Smooth muscle cell (in vitro differentiated cells): ENCODE measurements at regions not wholly inside any gene's neighbourhood (a gene's known extent, or its start where the extent isn't known, plus 50 kb on each side); places are given as distances from the start of the nearest gene placed in this dataset.

ENCODE experiments used
- DNase-seq: peaks from one replicate; lab custom pipeline; 2025; ENCODE audit not compliant: unreplicated experiment; lab: John Stamatoyannopoulos, UW
- H2AFZ ChIP-seq: fragments of 200-600 bp; sonication (generic); 2 replicates; pipeline ENCODE4 v1.6.0; 2016; ENCODE audit warnings: antibody characterized with exemption, low read depth, mild to moderate bottlenecking
- H3F3A ChIP-seq: fragments of 200-600 bp; sonication (generic); 2 replicates; pipeline ENCODE4 v1.6.0; 2017; ENCODE audit warnings: antibody characterized with exemption, low read depth
- H3K27ac ChIP-seq: fragments of 200-600 bp; sonication (generic); 2 replicates; pipeline ENCODE4 v1.5.1; 2016; ENCODE audit warnings: low read depth, mild to moderate bottlenecking
- H3K27me3 ChIP-seq: fragments of 200-600 bp; sonication (generic); 2 replicates; pipeline ENCODE4 v1.6.1; 2016; ENCODE audit warnings: low read depth, mild to moderate bottlenecking
- H3K36me3 ChIP-seq: fragments of 200-600 bp; sonication (generic); 2 replicates; pipeline ENCODE4 v1.5.1; 2016; ENCODE audit warnings: low read depth
- H3K4me1 ChIP-seq: fragments of 200-600 bp; sonication (generic); 2 replicates; pipeline ENCODE4 v1.5.1; 2016; ENCODE audit warnings: low read depth
- H3K4me2 ChIP-seq: fragments of 200-600 bp; sonication (generic); 2 replicates; pipeline ENCODE4 v1.6.0; 2016; ENCODE audit warnings: mild to moderate bottlenecking
- H3K4me3 ChIP-seq: fragments of 200-600 bp; sonication (generic); 2 replicates; pipeline ENCODE4 v1.5.1; 2016; ENCODE audit warnings: mild to moderate bottlenecking
- H3K79me2 ChIP-seq: fragments of 200-600 bp; sonication (generic); 2 replicates; pipeline ENCODE4 v1.6.0; 2016; ENCODE audit warnings: low read depth, mild to moderate bottlenecking
- H3K9ac ChIP-seq: fragments of 200-600 bp; sonication (generic); 2 replicates; pipeline ENCODE4 v1.6.0; 2016; ENCODE audit warnings: low read depth
- H3K9me3 ChIP-seq: fragments of 200-600 bp; sonication (generic); replicated peaks from 2 replicates; pipeline ENCODE4 v1.5.1; 2016; ENCODE audit warnings: low read depth
- H4K20me1 ChIP-seq: fragments of 200-600 bp; sonication (generic); 2 replicates; pipeline ENCODE4 v1.6.0; 2016; ENCODE audit warnings: low read depth
- whole genome bisulfite sequencing: methylation state at CpG from one replicate; pipeline ENCODE4 v1.1.7; 2016; ENCODE audit warnings: low lambda C conversion rate; 5-methylcytosine and 5-hydroxymethylcytosine counted together
- TF ChIP-seq, protein P1 (sequence below): fragments of 200-600 bp; sonication (generic); IDR thresholded peaks from 2 replicates; pipeline ENCODE4 v1.5.1; 2017; ENCODE audit warnings: borderline replicate concordance, mild to moderate bottlenecking, antibody characterized with exemption; ENCODE audit not compliant: insufficient read depth, poor library complexity, severe bottlenecking

DNA sequence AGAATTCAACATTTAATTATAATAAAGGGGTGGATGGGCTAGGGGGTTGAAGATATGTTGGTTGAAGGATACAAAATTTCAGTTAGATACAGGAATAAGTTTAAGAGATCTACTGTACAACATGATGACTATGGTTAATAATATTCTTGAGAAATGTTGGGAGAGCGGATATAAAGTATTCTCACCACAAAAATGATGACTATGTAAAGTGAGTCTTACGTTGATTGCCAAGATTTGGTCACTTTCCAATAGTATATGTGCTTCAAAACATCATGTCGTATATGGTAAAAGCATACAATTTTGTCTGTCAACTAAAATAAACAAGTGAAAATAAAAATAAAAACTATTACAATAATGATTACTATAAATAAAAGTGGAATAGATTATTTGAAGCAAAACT is 802.0 kb downstream of the C12orf50 start:
- H3K4me2 ChIP-seq = no peak overlapping the region
- no peaks in the 10 kb centered on the region for H3K4me1 ChIP-seq
- no peak for DNase-seq
- no peak overlapping the region for H3K4me3 ChIP-seq
- no peak overlapping the region for H3K9ac ChIP-seq
- H3F3A ChIP-seq = no peaks in the 10 kb centered on the region
- no peaks in the 10 kb centered on the region for H4K20me1 ChIP-seq
- no peaks in the 10 kb centered on the region for H3K27me3 ChIP-seq
- H3K27ac ChIP-seq = no peak overlapping the region
- TF ChIP-seq, protein P1, sequence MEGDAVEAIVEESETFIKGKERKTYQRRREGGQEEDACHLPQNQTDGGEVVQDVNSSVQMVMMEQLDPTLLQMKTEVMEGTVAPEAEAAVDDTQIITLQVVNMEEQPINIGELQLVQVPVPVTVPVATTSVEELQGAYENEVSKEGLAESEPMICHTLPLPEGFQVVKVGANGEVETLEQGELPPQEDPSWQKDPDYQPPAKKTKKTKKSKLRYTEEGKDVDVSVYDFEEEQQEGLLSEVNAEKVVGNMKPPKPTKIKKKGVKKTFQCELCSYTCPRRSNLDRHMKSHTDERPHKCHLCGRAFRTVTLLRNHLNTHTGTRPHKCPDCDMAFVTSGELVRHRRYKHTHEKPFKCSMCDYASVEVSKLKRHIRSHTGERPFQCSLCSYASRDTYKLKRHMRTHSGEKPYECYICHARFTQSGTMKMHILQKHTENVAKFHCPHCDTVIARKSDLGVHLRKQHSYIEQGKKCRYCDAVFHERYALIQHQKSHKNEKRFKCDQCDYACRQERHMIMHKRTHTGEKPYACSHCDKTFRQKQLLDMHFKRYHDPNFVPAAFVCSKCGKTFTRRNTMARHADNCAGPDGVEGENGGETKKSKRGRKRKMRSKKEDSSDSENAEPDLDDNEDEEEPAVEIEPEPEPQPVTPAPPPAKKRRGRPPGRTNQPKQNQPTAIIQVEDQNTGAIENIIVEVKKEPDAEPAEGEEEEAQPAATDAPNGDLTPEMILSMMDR = no peak
- no peaks in the 10 kb centered on the region for H3K9me3 ChIP-seq
- no peaks in the 10 kb centered on the region for H3K36me3 ChIP-seq
- no peak overlapping the region for H2AFZ ChIP-seq
- H3K79me2 ChIP-seq = no peaks in the 10 kb centered on the region
- 90% methylated on average over 3 of the region's 3 CpGs for WGBS

DNA sequence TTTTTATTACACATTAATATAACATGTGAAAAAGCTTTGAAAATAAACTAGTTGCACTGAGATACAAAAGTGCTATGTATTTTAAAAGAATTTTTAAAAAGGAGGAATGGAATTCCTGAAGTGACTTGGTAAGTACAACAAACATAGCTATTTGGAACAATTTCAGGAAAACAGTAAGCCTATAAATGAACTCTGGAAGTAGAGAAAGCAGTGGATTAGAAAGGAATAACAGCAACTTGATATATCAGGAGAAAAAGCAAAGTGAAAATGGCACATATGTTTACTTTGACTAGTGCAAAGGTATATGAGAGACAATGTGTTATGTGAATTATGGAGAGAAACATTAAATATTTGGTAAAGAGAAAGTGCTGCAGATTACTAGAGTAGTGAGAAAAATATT is 811.7 kb downstream of the C12orf50 start:
- DNase-seq = no peak

DNA sequence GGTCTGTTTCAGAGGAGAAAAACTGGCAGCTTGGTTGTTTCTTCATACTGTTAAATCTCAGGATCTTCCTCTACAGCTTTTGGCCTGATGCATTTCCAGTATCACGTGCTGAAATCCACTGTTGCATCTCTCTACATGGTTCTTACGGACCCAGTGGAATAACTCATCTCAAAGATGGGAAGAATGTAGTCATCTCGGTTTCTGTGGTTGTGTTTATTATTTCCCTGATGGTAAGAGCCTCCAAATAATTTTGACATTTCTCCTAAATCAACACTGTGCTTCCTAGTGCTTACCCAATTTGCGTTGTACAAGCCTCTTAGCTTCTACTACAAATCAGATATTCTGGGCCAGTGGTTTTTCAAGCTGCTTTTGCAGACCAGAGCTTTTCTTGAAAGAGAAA is 812.8 kb downstream of the C12orf50 start:
- Histone ChIP-seq H3K27ac (no peak overlapping the region), H3K9ac (no peak overlapping the region), H3K4me2 (no peak overlapping the region), H3K79me2 (no peaks in the 10 kb centered on the region), H3F3A (no peaks in the 10 kb centered on the region), H4K20me1 (no peaks in the 10 kb centered on the region), H3K9me3 (no peaks in the 10 kb centered on the region), H3K4me1 (no peaks in the 10 kb centered on the region), H2AFZ (no peak overlapping the region), H3K36me3 (no peaks in the 10 kb centered on the region), H3K27me3 (no peaks in the 10 kb centered on the region), H3K4me3 (no peak overlapping the region)
- 90% methylated on average over 4 of the region's 4 CpGs for WGBS
- TF ChIP-seq, protein P1 = no peak
- DNase-seq = no peak

More for the DNA sequence above, 811.7 kb downstream of the C12orf50 start:
- H3K27ac ChIP-seq = no peak overlapping the region
- H2AFZ ChIP-seq = peak overlapping the region; percentile 10
- H4K20me1 ChIP-seq = no peaks in the 10 kb centered on the region
- H3K4me2 ChIP-seq = no peak overlapping the region
- H3F3A ChIP-seq = no peaks in the 10 kb centered on the region
- H3K9ac ChIP-seq = no peak overlapping the region
- H3K79me2 ChIP-seq = no peaks in the 10 kb centered on the region
- no peaks in the 10 kb centered on the region for H3K4me1 ChIP-seq
- no peaks in the 10 kb centered on the region for H3K9me3 ChIP-seq
- no peak overlapping the region for H3K4me3 ChIP-seq
- TF ChIP-seq, protein P1 = no peak
- H3K36me3 ChIP-seq = no peaks in the 10 kb centered on the region
- no peaks in the 10 kb centered on the region for H3K27me3 ChIP-seq

DNA sequence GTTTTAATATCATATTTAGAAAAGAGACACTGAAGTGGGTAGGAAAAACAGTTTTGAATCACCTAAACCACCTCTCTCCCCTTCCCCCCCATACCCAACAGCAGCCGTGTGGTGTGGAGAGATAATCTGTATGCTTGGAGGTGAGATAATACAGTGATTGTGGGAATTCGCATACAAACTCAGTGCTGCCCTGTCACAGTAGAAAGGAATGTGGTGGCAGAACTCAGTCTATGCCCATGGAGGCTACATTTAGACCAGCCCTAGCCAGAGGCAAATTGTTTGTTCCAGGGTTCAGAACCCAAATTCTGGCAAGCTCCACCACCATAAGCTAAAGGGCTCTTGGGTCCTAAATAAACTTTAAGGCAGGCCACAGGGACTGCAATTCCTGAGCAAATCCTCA is 827.0 kb downstream of the C12orf50 start:
- Histone ChIP-seq H3K9me3 (no peaks in the 10 kb centered on the region), H3K4me3 (no peak overlapping the region), H3K4me1 (no peaks in the 10 kb centered on the region), H3K27me3 (no peaks in the 10 kb centered on the region), H3F3A (no peaks in the 10 kb centered on the region), H3K27ac (no peak overlapping the region), H3K9ac (no peak overlapping the region), H4K20me1 (no peaks in the 10 kb centered on the region), H3K79me2 (no peaks in the 10 kb centered on the region), H2AFZ (no peak overlapping the region), H3K36me3 (no peaks in the 10 kb centered on the region), H3K4me2 (no peak overlapping the region)
- TF ChIP-seq, protein P1 = no peak
- no peak for DNase-seq
- WGBS = 76% methylated on average over 2 of the region's 2 CpGs
